Osteocyte (in vitro differentiated cells): ENCODE measurements at regions not wholly inside any gene's neighbourhood (a gene's known extent, or its start where the extent isn't known, plus 50 kb on each side); places are given as distances from the start of the nearest gene placed in this dataset.

Source experiments
- DNase-seq: peaks from one replicate; pipeline ENCODE4 v3.0.0; 2021; ENCODE audit warnings: mixed read lengths; ENCODE audit not compliant: unreplicated experiment; ENCODE audit errors: extremely low spot score
- H3K27ac Mint-ChIP-seq: one replicate; pipeline ENCODE4 v1.8.0; 2021; ENCODE audit warnings: mild to moderate bottlenecking, mixed read lengths; ENCODE audit not compliant: unreplicated experiment
- H3K27me3 Mint-ChIP-seq: one replicate; pipeline ENCODE4 v1.8.0; 2021; ENCODE audit warnings: mixed read lengths; ENCODE audit not compliant: unreplicated experiment
- H3K36me3 Mint-ChIP-seq: one replicate; pipeline ENCODE4 v1.8.0; 2021; ENCODE audit warnings: mixed read lengths; ENCODE audit not compliant: unreplicated experiment
- H3K4me1 Mint-ChIP-seq: one replicate; pipeline ENCODE4 v1.8.0; 2021; ENCODE audit warnings: mixed read lengths; ENCODE audit not compliant: unreplicated experiment
- H3K4me3 Mint-ChIP-seq: one replicate; pipeline ENCODE4 v1.8.0; 2021; ENCODE audit warnings: mild to moderate bottlenecking, moderate library complexity, mixed read lengths; ENCODE audit not compliant: unreplicated experiment
- H3K9me3 Mint-ChIP-seq: one replicate; pipeline ENCODE4 v1.8.0; 2021; ENCODE audit warnings: mixed read lengths; ENCODE audit not compliant: unreplicated experiment
- CTCF ChIP-seq: fragments of 200-600 bp; sonication (generic); IDR thresholded peaks from 2 replicates; pipeline ENCODE4 v1.5.0; 2021; ENCODE audit warnings: antibody characterized with exemption, mild to moderate bottlenecking, moderate library complexity

- Mint-ChIP-seq H3K4me3 (no peak overlapping the region), H3K36me3 (no peaks in the 10 kb centered on the region), H3K9me3 (peaks cover 6% of the 10 kb centered on the region), H3K27me3 (peaks cover 20% of the 10 kb centered on the region), H3K4me1 (no peaks in the 10 kb centered on the region), H3K27ac (no peak overlapping the region)
- no peak for DNase-seq
- TF ChIP-seq CTCF = no peak
Observed at GRCh38 chr19:33916792-33917191, 120.1 kb downstream of the KCTD15 start.

GRCh38 chr19:33919291-33919690, 122.6 kb downstream of the KCTD15 start:
- no peaks in the 10 kb centered on the region for H3K36me3 Mint-ChIP-seq
- peaks cover 22% of the 10 kb centered on the region for H3K27me3 Mint-ChIP-seq
- no peak for DNase-seq
- H3K4me3 Mint-ChIP-seq = no peak overlapping the region
- no peaks in the 10 kb centered on the region for H3K4me1 Mint-ChIP-seq
- no peak for TF ChIP-seq CTCF
- H3K9me3 Mint-ChIP-seq = peaks cover 6% of the 10 kb centered on the region
- no peak overlapping the region for H3K27ac Mint-ChIP-seq

- Mint-ChIP-seq H3K36me3 (no peaks in the 10 kb centered on the region), H3K9me3 (peaks cover 6% of the 10 kb centered on the region), H3K4me3 (no peak overlapping the region), H3K4me1 (no peaks in the 10 kb centered on the region), H3K27ac (no peak overlapping the region), H3K27me3 (peaks cover 27% of the 10 kb centered on the region)
- TF ChIP-seq CTCF = no peak
- DNase-seq = no peak
Observed at GRCh38 chr19:33921165-33921564, 124.5 kb downstream of the KCTD15 start.

DNA sequence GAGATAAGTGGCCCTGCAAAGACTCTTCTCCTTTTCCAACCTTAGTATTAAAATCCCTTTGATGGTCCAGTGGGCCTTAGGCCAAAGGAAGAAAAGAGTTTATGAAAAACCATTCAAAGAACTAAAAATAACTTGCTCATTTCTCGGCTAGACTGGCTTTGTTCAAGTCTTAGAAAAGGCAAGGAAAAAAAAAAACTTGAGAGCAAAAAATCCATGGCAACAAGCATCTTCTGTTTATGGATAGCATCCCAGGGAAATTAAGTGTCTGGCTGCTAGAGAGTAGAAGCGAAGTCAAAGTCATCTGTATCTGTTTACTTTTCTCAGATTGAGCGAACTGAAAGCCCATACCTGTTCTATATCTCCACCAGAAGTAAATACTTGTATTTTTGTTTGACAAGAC, 129.6 kb downstream of the KCTD15 start:
- DNase-seq = no peak
- Mint-ChIP-seq H3K4me1 (no peaks in the 10 kb centered on the region), H3K4me3 (no peak overlapping the region), H3K27me3 (peaks cover 13% of the 10 kb centered on the region), H3K9me3 (no peaks in the 10 kb centered on the region), H3K36me3 (no peaks in the 10 kb centered on the region), H3K27ac (no peak overlapping the region)
- TF ChIP-seq CTCF = no peak

GRCh38 chr19:33927789-33928457, 131.3 kb downstream of the KCTD15 start:
- no peak for DNase-seq
- no peaks in the 10 kb centered on the region for H3K4me1 Mint-ChIP-seq
- H3K27ac Mint-ChIP-seq = no peak overlapping the region
- no peak for TF ChIP-seq CTCF
- H3K4me3 Mint-ChIP-seq = no peak overlapping the region
- H3K36me3 Mint-ChIP-seq = no peaks in the 10 kb centered on the region
- no peaks in the 10 kb centered on the region for H3K9me3 Mint-ChIP-seq
- H3K27me3 Mint-ChIP-seq = peaks cover 13% of the 10 kb centered on the region
